Embryonic facial prominence (tissue), 1 donor: ENCODE measurements at regions not wholly inside any gene's neighbourhood (a gene's known extent, or its start where the extent isn't known, plus 50 kb on each side); places are given as distances from the start of the nearest gene placed in this dataset.

Source experiments
- DNase-seq: peaks from one replicate; pipeline ENCODE4 v3.0.0-alpha.2; 2016; ENCODE audit errors: extremely low spot score

- DNase-seq = no peak
Observed at GRCh38 chr13:68047889-68048288, 817.8 kb upstream of the PCDH9 start.

- no peak for DNase-seq
Observed at GRCh38 chr13:68046903-68047302, 816.8 kb upstream of the PCDH9 start.

GRCh38 chr13:68030152-68030809 lies 800.1 kb upstream of the PCDH9 start:
- DNase-seq = no peak

- DNase-seq = no peak
Observed at GRCh38 chr13:68028701-68029100, 798.6 kb upstream of the PCDH9 start.

GRCh38 chr13:68027306-68027705 lies 797.2 kb upstream of the PCDH9 start:
- DNase-seq = no peak

- DNase-seq = no peak
Observed at GRCh38 chr13:68026077-68026476, 795.9 kb upstream of the PCDH9 start.

GRCh38 chr13:68025604-68026003 lies 795.5 kb upstream of the PCDH9 start:
- DNase-seq = no peak

- no peak for DNase-seq
Observed at GRCh38 chr13:68023838-68024581, 793.9 kb upstream of the PCDH9 start.

- no peak for DNase-seq
Observed at GRCh38 chr13:68019901-68020300, 789.8 kb upstream of the PCDH9 start.

GRCh38 chr13:68009546-68009945 lies 779.4 kb upstream of the PCDH9 start:
- DNase-seq = no peak

- no peak for DNase-seq
Observed at GRCh38 chr13:68007576-68007975, 777.4 kb upstream of the PCDH9 start.

GRCh38 chr13:67996101-67996500 lies 766.0 kb upstream of the PCDH9 start:
- DNase-seq = no peak

GRCh38 chr13:67990868-67991267 lies 760.7 kb upstream of the PCDH9 start:
- DNase-seq = no peak

GRCh38 chr13:67986234-67986633 lies 756.1 kb upstream of the PCDH9 start:
- no peak for DNase-seq

- DNase-seq = no peak
Observed at GRCh38 chr13:67977066-67977465, 746.9 kb upstream of the PCDH9 start.

GRCh38 chr13:67971291-67971690 lies 741.2 kb upstream of the PCDH9 start:
- DNase-seq = no peak

GRCh38 chr13:67967031-67967430 lies 736.9 kb upstream of the PCDH9 start:
- DNase-seq = no peak

GRCh38 chr13:67966065-67966464 lies 735.9 kb upstream of the PCDH9 start:
- DNase-seq = no peak

GRCh38 chr13:67964986-67965385 lies 734.9 kb upstream of the PCDH9 start:
- no peak for DNase-seq

- DNase-seq = no peak
Observed at GRCh38 chr13:67964091-67964490, 734.0 kb upstream of the PCDH9 start.

GRCh38 chr13:67961331-67961730 lies 731.2 kb upstream of the PCDH9 start:
- DNase-seq = no peak

GRCh38 chr13:67951431-67951830 lies 721.3 kb upstream of the PCDH9 start:
- no peak for DNase-seq

GRCh38 chr13:67950603-67951002 lies 720.5 kb upstream of the PCDH9 start:
- no peak for DNase-seq

GRCh38 chr13:67946131-67946530 lies 716.0 kb upstream of the PCDH9 start:
- DNase-seq = no peak
